Rectal smooth muscle tissue (tissue), 1 donor: ENCODE measurements at regions not wholly inside any gene's neighbourhood (a gene's known extent, or its start where the extent isn't known, plus 50 kb on each side); places are given as distances from the start of the nearest gene placed in this dataset.

ENCODE experiments used
- H3K27ac ChIP-seq: one replicate; pipeline ENCODE4 v1.7.0; 2013; ENCODE audit warnings: low read depth, low read length, inconsistent platforms
- H3K27me3 ChIP-seq: one replicate; pipeline ENCODE4 v1.7.0; 2013; ENCODE audit warnings: low read length; ENCODE audit not compliant: control insufficient read depth, insufficient read depth
- H3K36me3 ChIP-seq: one replicate; pipeline ENCODE4 v1.7.0; 2013; ENCODE audit warnings: low read length; ENCODE audit not compliant: control insufficient read depth, insufficient read depth
- H3K4me1 ChIP-seq: one replicate; pipeline ENCODE4 v1.7.0; 2013; ENCODE audit warnings: low read length; ENCODE audit not compliant: control insufficient read depth, insufficient read depth
- H3K4me3 ChIP-seq: one replicate; pipeline ENCODE4 v1.7.0; 2013; ENCODE audit warnings: low read length
- H3K9ac ChIP-seq: one replicate; pipeline ENCODE4 v1.7.0; 2013; ENCODE audit warnings: low read length

DNA sequence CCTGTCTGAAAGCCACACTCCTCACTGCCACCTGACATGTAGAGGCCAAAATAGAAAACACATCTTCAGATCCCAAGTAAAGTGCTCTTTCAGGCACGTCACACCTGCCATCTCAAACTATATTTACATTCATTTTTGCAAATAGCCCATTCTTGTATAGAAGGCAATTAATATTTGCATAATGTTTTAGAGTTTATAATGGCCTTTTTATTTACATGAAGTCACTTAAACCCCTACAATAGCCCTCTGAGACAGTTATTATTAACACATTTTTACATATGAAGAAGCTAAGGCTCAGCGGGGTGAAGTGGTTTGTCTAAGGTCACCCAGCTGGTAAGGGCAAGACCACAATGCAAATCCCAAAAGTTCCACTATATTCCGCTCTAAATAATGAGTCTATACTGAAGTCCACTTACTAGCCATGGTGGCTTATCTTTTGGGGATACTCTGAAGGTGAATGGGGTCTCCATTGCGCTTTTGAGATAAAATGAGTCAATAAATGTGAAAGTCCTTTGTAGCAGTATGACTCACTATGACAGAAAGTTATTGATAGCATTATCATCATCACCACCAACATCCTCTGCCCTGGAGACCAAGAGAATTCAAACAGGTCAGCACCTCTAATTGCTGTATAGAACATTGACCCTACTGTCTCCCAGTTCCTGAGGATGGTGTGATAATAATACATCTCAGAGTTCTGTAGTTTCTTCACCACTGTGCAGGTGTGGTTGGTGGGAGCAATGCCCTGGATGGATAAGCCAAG, 155.9 kb upstream of the BCL6 start:
- H3K4me3 ChIP-seq = no peak overlapping the region
- H3K27me3 ChIP-seq = no peaks in the 10 kb centered on the region
- no peaks in the 10 kb centered on the region for H3K4me1 ChIP-seq
- no peak overlapping the region for H3K9ac ChIP-seq
- H3K36me3 ChIP-seq = no peaks in the 10 kb centered on the region
- H3K27ac ChIP-seq = no peak overlapping the region

DNA sequence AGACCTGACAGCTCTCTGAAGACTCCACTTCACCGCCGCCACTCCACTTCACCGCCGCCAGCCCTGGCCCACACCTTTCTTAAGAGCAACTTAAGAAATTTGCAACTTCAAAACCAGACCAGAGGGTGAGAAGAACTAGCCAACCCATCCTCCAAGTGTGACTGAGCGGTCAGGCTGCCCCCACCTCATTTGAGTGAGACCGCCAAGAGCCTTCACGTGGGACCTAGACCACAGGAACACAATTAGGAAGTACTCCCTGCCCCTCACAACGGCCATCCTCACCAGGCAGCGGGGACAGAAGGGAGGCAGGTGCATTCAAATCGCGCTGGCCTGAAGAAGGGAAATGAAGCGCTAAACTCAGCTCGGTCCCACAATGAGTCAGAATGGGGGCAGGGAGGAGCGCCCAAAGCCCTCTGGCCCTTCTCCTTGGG, 156.8 kb upstream of the BCL6 start:
- Histone ChIP-seq H3K4me1 (no peaks in the 10 kb centered on the region), H3K4me3 (no peak overlapping the region), H3K27me3 (no peaks in the 10 kb centered on the region), H3K36me3 (no peaks in the 10 kb centered on the region), H3K27ac (no peak overlapping the region), H3K9ac (no peak overlapping the region)

DNA sequence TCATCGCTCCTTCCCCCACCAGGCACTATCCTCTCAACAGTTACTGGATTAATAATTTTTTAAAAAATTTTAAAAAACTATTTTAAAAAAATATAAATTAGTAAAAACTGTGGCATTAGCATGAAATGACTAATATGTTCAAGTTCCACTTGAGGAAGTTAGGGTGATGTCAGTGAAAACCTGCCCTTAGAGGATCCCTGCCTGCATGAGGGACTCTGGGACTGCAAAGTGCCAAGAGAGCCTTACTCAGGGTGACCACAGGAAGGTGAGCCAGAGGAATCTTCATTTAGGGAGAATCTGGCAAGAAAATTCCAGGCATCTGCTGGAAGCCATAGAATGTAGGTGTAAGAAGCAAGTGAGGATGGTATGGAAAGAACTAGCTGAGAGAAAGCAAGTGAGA, 157.7 kb upstream of the BCL6 start:
- Histone ChIP-seq H3K36me3 (no peaks in the 10 kb centered on the region), H3K27ac (no peak overlapping the region), H3K4me3 (no peak overlapping the region), H3K9ac (no peak overlapping the region), H3K4me1 (no peaks in the 10 kb centered on the region), H3K27me3 (no peaks in the 10 kb centered on the region)

DNA sequence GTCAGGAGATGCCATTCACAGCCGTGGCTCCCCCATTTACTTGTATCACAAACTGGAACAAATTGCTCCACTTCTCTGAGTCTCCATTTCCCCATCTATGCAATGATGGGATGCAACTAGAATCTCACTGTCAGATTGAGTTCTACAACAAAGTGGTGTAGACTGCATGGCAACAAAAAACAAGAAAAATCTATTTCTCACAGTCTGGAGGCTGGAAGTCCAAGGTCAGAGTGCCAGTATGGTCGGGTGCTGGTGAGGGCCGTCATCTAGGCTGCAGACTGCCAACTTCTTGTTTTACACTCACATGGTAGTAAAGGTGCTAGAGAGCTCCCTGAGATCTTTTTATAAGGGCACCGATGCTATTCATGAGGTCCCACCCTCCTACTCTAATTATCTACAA, 158.4 kb upstream of the BCL6 start:
- Histone ChIP-seq H3K9ac (no peak overlapping the region), H3K27ac (no peak overlapping the region), H3K27me3 (no peaks in the 10 kb centered on the region), H3K4me3 (no peak overlapping the region), H3K36me3 (no peaks in the 10 kb centered on the region), H3K4me1 (no peaks in the 10 kb centered on the region)

DNA sequence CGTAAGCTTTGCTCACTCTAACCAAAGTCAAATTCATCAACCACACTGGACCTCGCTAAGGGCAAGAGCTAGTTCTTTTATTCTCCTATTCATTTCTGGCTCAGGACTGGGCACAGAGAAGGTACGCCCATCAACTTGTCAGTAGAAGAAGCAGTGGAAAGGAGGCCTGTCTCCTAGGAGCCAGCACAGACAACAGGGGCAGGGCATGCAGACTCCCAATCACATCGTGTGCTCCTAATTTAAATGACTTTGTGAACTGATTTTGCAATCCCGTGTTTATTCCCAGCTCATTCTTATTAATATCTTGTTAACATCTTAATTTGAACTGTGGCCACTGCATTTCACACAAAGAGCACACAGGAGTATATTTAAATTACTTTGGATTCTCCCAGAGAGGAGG, 161.1 kb upstream of the BCL6 start:
- H3K4me3 ChIP-seq = no peak overlapping the region
- H3K27me3 ChIP-seq = no peaks in the 10 kb centered on the region
- H3K36me3 ChIP-seq = no peaks in the 10 kb centered on the region
- no peak overlapping the region for H3K27ac ChIP-seq
- no peak overlapping the region for H3K9ac ChIP-seq
- peaks cover under 1% of the 10 kb centered on the region for H3K4me1 ChIP-seq

DNA sequence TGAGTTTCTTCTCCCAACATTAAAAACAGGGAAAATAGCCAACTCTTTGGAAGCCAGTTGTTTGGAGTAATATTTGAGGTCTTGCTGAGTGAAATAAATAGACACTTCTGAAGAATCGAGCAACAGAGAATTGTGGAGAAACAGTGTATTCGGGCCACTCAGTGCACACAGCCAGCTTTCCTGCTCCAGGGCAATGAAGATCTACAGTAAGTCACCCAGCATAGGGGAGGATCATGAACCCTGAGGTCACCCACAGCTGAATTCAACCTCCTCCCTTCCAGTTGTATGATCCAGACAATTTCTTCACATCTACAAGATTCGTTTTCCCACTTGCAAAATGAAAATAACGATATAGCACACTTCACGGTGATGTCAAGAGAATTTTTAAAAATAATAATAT, 161.7 kb upstream of the BCL6 start:
- Histone ChIP-seq H3K27ac (no peak overlapping the region), H3K9ac (no peak overlapping the region), H3K27me3 (no peaks in the 10 kb centered on the region), H3K4me3 (no peak overlapping the region), H3K36me3 (no peaks in the 10 kb centered on the region), H3K4me1 (peaks cover 5% of the 10 kb centered on the region)

DNA sequence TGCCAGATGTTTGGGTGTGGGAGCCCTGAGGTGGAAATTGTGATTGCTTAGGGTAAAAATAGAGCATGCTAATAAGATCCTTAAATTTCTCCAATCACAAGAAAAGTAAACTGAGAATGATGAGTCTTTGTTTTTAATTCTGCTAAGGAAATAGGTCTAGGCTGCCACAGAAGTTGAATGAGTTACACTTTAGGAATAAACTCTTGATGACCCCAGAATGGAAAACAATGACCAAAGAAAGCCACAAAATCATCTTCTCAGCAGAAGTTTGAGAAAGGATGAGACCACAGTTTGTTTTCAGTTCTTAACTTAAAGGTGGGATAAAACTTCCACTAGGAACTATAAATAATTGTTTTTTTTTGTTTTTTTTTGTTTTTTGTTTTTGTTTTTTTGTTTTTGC, 164.6 kb upstream of the BCL6 start:
- Histone ChIP-seq H3K27ac (no peak overlapping the region), H3K4me1 (peaks cover 26% of the 10 kb centered on the region)

DNA sequence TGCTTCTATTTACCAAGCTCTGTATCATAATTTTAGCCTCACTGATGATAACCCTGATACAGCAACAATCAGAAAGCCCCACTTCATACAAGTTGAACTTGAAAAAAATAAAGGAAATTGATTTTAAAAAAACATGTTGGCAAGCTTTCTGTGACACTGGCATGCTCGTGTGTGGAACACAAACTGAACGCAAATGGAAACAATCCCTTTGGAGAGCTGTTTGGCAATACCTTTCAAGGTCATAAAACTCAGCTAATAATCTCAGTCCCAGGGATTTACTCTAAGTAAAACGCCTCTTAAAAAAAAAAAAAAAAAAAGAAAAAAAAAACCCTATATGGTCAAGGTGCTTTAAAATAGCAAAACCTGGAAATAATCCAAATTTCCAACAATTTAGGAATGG, 166.7 kb upstream of the BCL6 start:
- H3K4me3 ChIP-seq = no peak overlapping the region
- no peak overlapping the region for H3K9ac ChIP-seq
- H3K36me3 ChIP-seq = no peaks in the 10 kb centered on the region
- H3K4me1 ChIP-seq = peaks cover 26% of the 10 kb centered on the region
- H3K27ac ChIP-seq = no peak overlapping the region
- no peaks in the 10 kb centered on the region for H3K27me3 ChIP-seq

More for the DNA sequence above, 164.6 kb upstream of the BCL6 start:
- H3K9ac ChIP-seq = no peak overlapping the region
- H3K27me3 ChIP-seq = no peaks in the 10 kb centered on the region
- H3K4me3 ChIP-seq = no peak overlapping the region
- no peaks in the 10 kb centered on the region for H3K36me3 ChIP-seq

DNA sequence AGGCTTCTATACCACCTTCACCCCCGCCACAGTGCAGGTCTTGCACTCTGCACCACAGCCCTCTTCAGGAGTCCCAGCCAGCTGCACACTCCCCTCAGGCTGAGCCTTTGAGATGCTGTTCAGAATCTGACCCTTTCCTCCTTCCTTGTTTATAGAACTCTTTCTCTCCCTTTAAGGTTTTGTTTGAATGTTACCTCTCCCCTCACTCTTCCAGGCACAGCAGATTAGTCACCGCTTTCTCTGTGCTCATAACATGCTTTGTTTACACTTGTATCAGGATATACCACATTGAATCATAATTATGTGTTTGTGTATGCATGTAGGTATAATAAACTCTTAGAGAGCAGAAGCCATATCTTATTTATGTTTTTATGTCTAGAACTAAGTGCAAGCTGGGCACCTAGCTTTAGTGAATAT, 168.4 kb upstream of the BCL6 start:
- peak overlapping the region; percentile 64 for H3K27ac ChIP-seq
- no peaks in the 10 kb centered on the region for H3K27me3 ChIP-seq
- H3K9ac ChIP-seq = no peak overlapping the region
- peaks cover 28% of the 10 kb centered on the region for H3K4me1 ChIP-seq
- no peak overlapping the region for H3K4me3 ChIP-seq
- no peaks in the 10 kb centered on the region for H3K36me3 ChIP-seq

DNA sequence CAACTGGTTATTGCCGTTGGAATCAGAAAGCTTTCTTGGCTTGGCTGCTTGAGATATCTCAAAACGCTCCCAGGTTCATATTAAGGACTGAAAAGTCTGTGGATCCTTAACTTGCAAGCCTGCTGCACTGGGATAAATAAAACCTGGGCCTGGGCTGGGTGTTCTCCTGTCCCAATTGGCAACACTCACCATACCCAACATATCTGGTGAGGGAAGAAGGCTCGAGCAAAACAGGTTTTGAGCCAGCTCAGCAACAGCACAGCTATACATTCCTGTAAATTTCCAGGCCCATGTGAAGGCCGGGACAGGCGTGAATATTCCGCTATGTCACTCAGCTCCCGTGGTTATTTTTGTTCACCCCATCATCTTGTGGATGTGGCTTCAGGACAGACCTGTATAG, 169.0 kb upstream of the BCL6 start:
- Histone ChIP-seq H3K36me3 (no peaks in the 10 kb centered on the region), H3K27me3 (no peaks in the 10 kb centered on the region), H3K4me3 (no peak overlapping the region), H3K4me1 (peaks cover 28% of the 10 kb centered on the region), H3K9ac (no peak overlapping the region), H3K27ac (peak overlapping the region; percentile 64)

DNA sequence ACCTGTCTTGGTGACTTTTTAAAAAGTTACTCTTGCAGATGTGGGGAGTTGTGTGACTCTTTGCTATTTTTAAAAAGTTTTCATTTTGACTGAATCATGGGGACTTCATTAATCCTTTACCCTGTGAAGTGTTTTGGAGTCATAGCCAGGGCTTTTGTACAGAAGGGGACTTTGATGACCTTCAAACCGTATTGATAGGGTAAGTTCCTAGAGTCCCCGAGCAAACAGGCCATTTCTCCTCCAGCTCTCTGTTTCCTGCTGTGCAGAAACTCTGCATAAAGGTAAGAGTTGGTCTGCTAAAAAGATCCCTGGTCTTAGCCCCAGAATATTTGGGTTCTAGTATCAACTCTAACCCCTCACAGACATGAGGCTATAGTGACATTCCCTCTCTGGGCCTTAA, 170.8 kb upstream of the BCL6 start:
- Histone ChIP-seq H3K4me1 (peaks cover 31% of the 10 kb centered on the region), H3K9ac (no peak overlapping the region), H3K27me3 (no peaks in the 10 kb centered on the region), H3K36me3 (no peaks in the 10 kb centered on the region), H3K27ac (no peak overlapping the region), H3K4me3 (no peak overlapping the region)

DNA sequence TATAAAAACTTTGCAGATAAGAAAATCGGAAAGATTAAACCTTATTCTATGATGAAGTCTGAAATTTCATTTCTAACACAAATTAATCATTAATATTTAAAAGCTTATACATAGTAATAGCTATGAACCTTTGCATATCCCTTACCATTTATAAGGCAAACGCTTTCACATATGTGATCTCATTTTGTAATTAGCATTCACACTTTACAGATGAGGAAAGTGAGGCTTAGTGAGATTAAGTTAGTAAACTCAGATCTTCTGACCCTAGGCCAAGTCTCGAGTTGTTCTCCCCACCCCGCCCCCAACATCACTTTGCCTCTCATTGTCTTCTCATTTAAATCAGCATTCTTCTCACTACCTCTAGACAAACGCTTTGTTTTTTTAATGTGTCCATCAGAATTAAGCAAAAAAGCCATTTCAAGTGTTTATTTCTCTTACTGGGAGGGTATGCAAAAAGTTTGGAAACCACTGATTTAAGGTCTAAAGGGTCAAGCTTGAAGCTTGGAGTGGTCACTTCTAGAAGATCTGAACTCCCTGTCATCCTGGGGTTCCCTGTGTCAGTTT, 172.9 kb upstream of the BCL6 start:
- Histone ChIP-seq H3K4me1 (peaks cover 21% of the 10 kb centered on the region), H3K9ac (no peak overlapping the region), H3K27me3 (no peaks in the 10 kb centered on the region), H3K4me3 (no peak overlapping the region), H3K27ac (no peak overlapping the region), H3K36me3 (no peaks in the 10 kb centered on the region)

DNA sequence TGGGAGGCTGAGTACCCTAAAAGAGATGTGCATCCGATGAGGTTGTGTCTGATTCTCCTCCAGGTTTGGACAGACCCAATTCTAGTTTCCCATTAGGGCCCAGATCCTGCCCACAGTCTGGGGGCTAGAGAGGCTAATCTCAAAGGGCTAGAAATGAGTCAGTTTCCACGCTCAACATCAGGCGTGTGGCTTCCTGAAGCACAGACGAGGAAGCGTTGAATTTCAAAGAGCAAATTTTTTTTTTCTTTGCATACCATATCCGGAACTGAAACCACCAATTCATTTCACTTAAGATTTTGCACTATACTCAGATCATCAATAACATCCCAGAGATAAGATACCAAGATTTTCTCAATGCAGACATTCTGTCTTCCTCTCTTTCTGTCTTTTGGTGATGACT, 173.8 kb upstream of the BCL6 start:
- Histone ChIP-seq H3K27ac (no peak overlapping the region), H3K4me1 (peaks cover 13% of the 10 kb centered on the region), H3K9ac (no peak overlapping the region), H3K4me3 (no peak overlapping the region), H3K36me3 (no peaks in the 10 kb centered on the region), H3K27me3 (no peaks in the 10 kb centered on the region)
